GM12878 (cell line): ENCODE measurements at regions not wholly inside any gene's neighbourhood (a gene's known extent, or its start where the extent isn't known, plus 50 kb on each side); places are given as distances from the start of the nearest gene placed in this dataset.
A peak's percentile ranks its signal among the peaks of the same experiment; 100 is the strongest.

Experiments used
- ATAC-seq: fragments of 200-7000 bp; cut with Tn5 transposase; 3 replicates; pipeline ENCODE4 v1.9.1; 2020; ENCODE audit warnings: mild to moderate bottlenecking, moderate library complexity
- BruUV-seq: library from RNA; stranded (reverse); fragments of 400-500 nt; replicated peaks from 2 replicates; lab custom pipeline; 2021; lab: Mats Ljungman, UMichigan
- CTCF ChIA-PET: fragments of 300-600 bp; sonication (Branson Sonifier 250); formaldehyde crosslinking; extraction: SDS; loops from one replicate; lab custom pipeline; 2021; ENCODE audit warnings: inconsistent platforms; lab: Yijun Ruan, JAX
- POLR2A ChIA-PET: fragments of 350-600 bp; formaldehyde crosslinking; extraction: SDS; loops from one replicate; lab custom pipeline; 2021; ENCODE audit warnings: inconsistent platforms; lab: Charles Lee
- RAD21 ChIA-PET: fragments of 300-600 bp; sonication (Branson Sonifier 250); formaldehyde crosslinking; loops from one replicate; lab custom pipeline; 2023; ENCODE audit warnings: antibody characterized with exemption; ENCODE audit not compliant: unreplicated experiment; lab: Charles Lee
- SMC1A ChIA-PET: fragments of 300-600 bp; sonication (Branson Sonifier 250); formaldehyde crosslinking; loops from one replicate; lab custom pipeline; 2023; ENCODE audit not compliant: unreplicated experiment, uncharacterized antibody; lab: Charles Lee
- DNase-seq: peaks from one replicate; pipeline ENCODE4 v3.0.0-alpha.2; 2011; ENCODE audit warnings: low read depth, low spot score
- FAIRE-seq: peaks from 3 replicates; lab custom pipeline; 2011; peaks lifted over from hg19 to GRCh38; lab: Jason Lieb, UNC
- H2AFZ ChIP-seq: 2 replicates; pipeline ENCODE4 v1.6.0; 2011; ENCODE audit warnings: low read depth, low read length, control low read depth; ENCODE audit not compliant: control insufficient read depth
- H3K27ac ChIP-seq: 2 replicates; pipeline ENCODE4 v1.5.1; 2011; ENCODE audit warnings: control low read depth; ENCODE audit not compliant: control insufficient read depth, insufficient read depth
- H3K27me3 ChIP-seq, 2 experiments: replicated peaks in 1 of 2; 2 replicates each; pipeline versions ENCODE4 v1.6.0 to v1.6.1; 2011; ENCODE audit warnings: low read length in 1 of 2; ENCODE audit not compliant: control insufficient read depth in 2 of 2, insufficient read depth in 2 of 2
- H3K36me3 ChIP-seq, 2 experiments: 2 replicates each; pipeline ENCODE4 v1.5.1; 2011; ENCODE audit warnings: low read length in 1 of 2; ENCODE audit not compliant: control insufficient read depth in 2 of 2, insufficient read depth in 2 of 2
- H3K4me1 ChIP-seq: 2 replicates; pipeline ENCODE4 v1.6.1; 2011; ENCODE audit warnings: mild to moderate bottlenecking, low read length, moderate library complexity, mixed read lengths; ENCODE audit not compliant: control insufficient read depth, insufficient read depth
- H3K4me2 ChIP-seq: 2 replicates; pipeline ENCODE4 v1.6.0; 2011; ENCODE audit warnings: control low read depth; ENCODE audit not compliant: control insufficient read depth, insufficient read depth
- H3K4me3 ChIP-seq: fragments of 200-600 bp; sonication (generic); 2 replicates; pipeline ENCODE4 v1.5.1; 2016
- H3K79me2 ChIP-seq: 2 replicates; pipeline ENCODE4 v1.6.0; 2011; ENCODE audit warnings: low read length; ENCODE audit not compliant: control insufficient read depth, insufficient read depth
- H3K9ac ChIP-seq: 2 replicates; pipeline ENCODE4 v1.8.0; 2011; ENCODE audit warnings: low read length, control low read depth, mixed read lengths; ENCODE audit not compliant: control insufficient read depth, insufficient read depth
- H3K9me3 ChIP-seq: replicated peaks from 3 replicates; pipeline ENCODE4 v1.5.1; 2011; ENCODE audit warnings: mild to moderate bottlenecking, low read length; ENCODE audit not compliant: control insufficient read depth, insufficient read depth
- H4K20me1 ChIP-seq: 2 replicates; pipeline ENCODE4 v1.6.0; 2011; ENCODE audit not compliant: control insufficient read depth, insufficient read depth
- CHD4 ChIP-seq: fragments of 200-600 bp; sonication (generic); IDR thresholded peaks from 2 replicates; pipeline ENCODE4 v1.6.1; 2016; ENCODE audit warnings: mild to moderate bottlenecking
- ESRRA ChIP-seq: IDR thresholded peaks from 2 replicates; pipeline ENCODE4 v1.6.1; 2012; ENCODE audit warnings: mild to moderate bottlenecking, low read length, improper control_type of control experiment
- ETV6 ChIP-seq, 2 experiments: fragments of 450-650 bp in 1 of 2; IDR thresholded peaks in 1 of 2; conservative IDR thresholded peaks in 1 of 2; 2 replicates each; pipeline ENCODE4 v1.6.1; 2014; ENCODE audit warnings: antibody characterized with exemption in 1 of 2, borderline replicate concordance in 1 of 2, low read depth in 1 of 2, mild to moderate bottlenecking in 1 of 2, moderate library complexity in 1 of 2
- HCFC1 ChIP-seq: fragments of 150-350 bp; IDR thresholded peaks from 2 replicates; pipeline ENCODE4 v1.6.1; 2014; ENCODE audit warnings: low read length
- HDAC6 ChIP-seq: fragments of 200-600 bp; sonication (generic); IDR thresholded peaks from one replicate; pipeline ENCODE4 v1.8.0; 2017; ENCODE audit warnings: antibody characterized with exemption; ENCODE audit not compliant: unreplicated experiment
- IRF4 ChIP-seq: IDR thresholded peaks from 2 replicates; pipeline ENCODE4 v1.6.1; 2011; ENCODE audit warnings: low read depth, low read length
- KDM1A ChIP-seq: fragments of 200-600 bp; sonication (generic); IDR thresholded peaks from 2 replicates; pipeline ENCODE4 v1.6.1; 2016; ENCODE audit warnings: borderline replicate concordance
- MXI1 ChIP-seq: fragments of 150-350 bp; IDR thresholded peaks from 2 replicates; pipeline ENCODE4 v1.6.1; 2011; ENCODE audit warnings: low read depth, mild to moderate bottlenecking, inconsistent platforms, low read length, improper control_type of control experiment
- MYB ChIP-seq: fragments of 150-350 bp; IDR thresholded peaks from 2 replicates; pipeline ENCODE4 v1.6.1; 2014; ENCODE audit warnings: mild to moderate bottlenecking, low read depth, low read length, borderline replicate concordance
- NFXL1 ChIP-seq: fragments of 450-650 bp; IDR thresholded peaks from 2 replicates; pipeline ENCODE4 v1.6.1; 2017; ENCODE audit warnings: antibody characterized with exemption, mild to moderate bottlenecking, borderline replicate concordance
- NFYB ChIP-seq: IDR thresholded peaks from 2 replicates; pipeline ENCODE4 v1.6.1; 2011; ENCODE audit warnings: low read depth, mild to moderate bottlenecking, low read length, improper control_type of control experiment, moderate library complexity; ENCODE audit not compliant: insufficient read depth
- PAX8 ChIP-seq: fragments of 450-650 bp; IDR thresholded peaks from 2 replicates; pipeline ENCODE4 v1.6.1; 2017; ENCODE audit warnings: mild to moderate bottlenecking, moderate library complexity
- POLR2A ChIP-seq: IDR thresholded peaks from 2 replicates; pipeline ENCODE4 v1.6.1; 2011; ENCODE audit warnings: low read depth, mild to moderate bottlenecking, low read length
- RBBP5 ChIP-seq: fragments of 200-600 bp; sonication (generic); conservative IDR thresholded peaks from 2 replicates; pipeline ENCODE4 v1.6.1; 2016
- RELA ChIP-seq: fragments of 450-650 bp; IDR thresholded peaks from 2 replicates; pipeline ENCODE4 v1.8.0; 2014; ENCODE audit warnings: borderline replicate concordance; ENCODE audit not compliant: partially characterized antibody
- REST ChIP-seq: IDR thresholded peaks from 2 replicates; pipeline ENCODE4 v1.6.1; 2012; ENCODE audit warnings: mild to moderate bottlenecking, low read depth, low read length
- RUNX3 ChIP-seq: IDR thresholded peaks from 2 replicates; pipeline ENCODE4 v1.6.1; 2012; ENCODE audit warnings: low read length, inconsistent platforms
- SMAD5 ChIP-seq: IDR thresholded peaks from 2 replicates; pipeline ENCODE4 v1.6.1; 2016; ENCODE audit warnings: antibody characterized with exemption, low read depth
- STAT1 ChIP-seq: fragments of 450-650 bp; conservative IDR thresholded peaks from 2 replicates; pipeline ENCODE4 v1.6.1; 2014; ENCODE audit warnings: antibody characterized with exemption, mild to moderate bottlenecking
- SUPT20H ChIP-seq: IDR thresholded peaks from 2 replicates; pipeline ENCODE4 v1.6.1; 2011; ENCODE audit warnings: low read depth, mild to moderate bottlenecking, low read length, moderate library complexity, borderline replicate concordance; ENCODE audit not compliant: control insufficient read depth
- TARDBP ChIP-seq: IDR thresholded peaks from 2 replicates; pipeline ENCODE4 v1.6.1; 2016; ENCODE audit warnings: borderline replicate concordance
- USF2 ChIP-seq: IDR thresholded peaks from 2 replicates; pipeline ENCODE4 v1.6.1; 2011; ENCODE audit warnings: low read depth, low read length, improper control_type of control experiment, borderline replicate concordance
- ZNF384 ChIP-seq: IDR thresholded peaks from 2 replicates; pipeline ENCODE4 v1.6.1; 2012; ENCODE audit warnings: low read depth, mild to moderate bottlenecking, low read length, improper control_type of control experiment, borderline replicate concordance
- WGBS: methylation state at CpG from one replicate; pipeline ENCODE4 v1.1.6; 2016; ENCODE audit warnings: low lambda C conversion rate; ENCODE audit not compliant: insufficient replicate concordance, insufficient coverage; ENCODE audit errors: missing lambda C conversion rate; 5-methylcytosine and 5-hydroxymethylcytosine counted together
- in situ Hi-C: fragments of 300-500 bp; cut with MboI; formaldehyde crosslinking; loops from 9 replicates; pipeline ENCODE4 v1.14.3; 2018; ENCODE audit warnings: mixed read lengths
- intact Hi-C: fragments of 100-400 bp; cut with micrococcal nuclease; formaldehyde crosslinking; loops from one replicate; pipeline ENCODE4 v1.14.2; 2022; ENCODE audit not compliant: unreplicated experiment

- TF ChIP-seq HCFC1: no peak
- no peak for TF ChIP-seq ZNF384
- TF ChIP-seq ESRRA: no peak
- 0 out of 2 replicates have a peak, but pooled peaks have one; percentile 33 for TF ChIP-seq NFYB
- TF ChIP-seq POLR2A: no peak
- no peak for TF ChIP-seq SMAD5
These were observed 104.1 kb upstream of the AKIRIN2 start (continued) for GRCh38 chr6:87806099-87806498.

- H3K36me3 ChIP-seq: no peaks in the 10 kb centered on the region
- SMC1A ChIA-PET: interaction anchor here (0.6 to 6.5 kb wide), 9 partner anchors 13 to 214 kb away, joined by 3 to 41 read pairs (median 3); partner anchors contain the start of genes AKIRIN2 and RARS2
- no peaks in the 10 kb centered on the region for H4K20me1 ChIP-seq
- no peak for FAIRE-seq
- BruUV-seq: no TSS peak
- peaks cover 33% of the 10 kb centered on the region for H3K4me1 ChIP-seq
- no peak overlapping the region for H3K4me3 ChIP-seq
- no peaks in the 10 kb centered on the region for H3K27me3 ChIP-seq
- no peak for ATAC-seq
- 98% methylated on average over 3 of the region's 3 CpGs for WGBS
- CTCF ChIA-PET: interaction anchor here (0.6 to 1.5 kb wide), 5 partner anchors 10 to 331 kb away, joined by 3 to 4 read pairs (median 3); partner anchors contain the start of gene SLC35A1
- no peaks in the 10 kb centered on the region for H3K79me2 ChIP-seq
- POLR2A ChIA-PET: interaction anchor here (0.6 to 2.2 kb wide), 6 partner anchors 8 to 120 kb away, joined by 3 to 11 read pairs (median 5); no protein-coding TSS in a partner anchor
- H3K9me3 ChIP-seq: no peaks in the 10 kb centered on the region
- RAD21 ChIA-PET: interaction anchor here (0.6 to 6.2 kb wide), 8 partner anchors 9 to 1066 kb away, joined by 3 to 53 read pairs (median 4); no protein-coding TSS in a partner anchor
- intact Hi-C loops (no loop called here), in situ Hi-C loops (no loop called here)
- no peak for DNase-seq
- H3K9ac ChIP-seq: no peak overlapping the region
- no peak overlapping the region for H3K4me2 ChIP-seq
- H2AFZ ChIP-seq: no peak overlapping the region
- H3K27ac ChIP-seq: no peak overlapping the region
- TF ChIP-seq NFXL1: no peak
- TF ChIP-seq PAX8: no peak
- no peak for TF ChIP-seq MYB
- no peak for TF ChIP-seq MXI1
- no peak for TF ChIP-seq RBBP5
- no peak for TF ChIP-seq KDM1A
- TF ChIP-seq TARDBP: no peak
- no peak for TF ChIP-seq ETV6 (conservative IDR thresholded peaks at IDR 0.05 in 1 of 2, IDR thresholded peaks at IDR 0.05 in 1 of 2; ENCODE audit: borderline replicate concordance in 1 of 2, low read depth in 1 of 2)
- TF ChIP-seq STAT1: no peak
- no peak for TF ChIP-seq RUNX3
- no peak for TF ChIP-seq USF2
- TF ChIP-seq HDAC6: no peak
- TF ChIP-seq REST: no peak
- no peak for TF ChIP-seq SUPT20H
- no peak for TF ChIP-seq RELA
- no peak for TF ChIP-seq CHD4
- TF ChIP-seq IRF4: no peak
These were observed 101.8 kb upstream of the AKIRIN2 start for GRCh38 chr6:87803791-87804190.
